ENCODE measurements at regions not wholly inside any gene's neighbourhood (a gene's known extent, or its start where the extent isn't known, plus 50 kb on each side); places are given as distances from the start of the nearest gene placed in this dataset.

DNA sequence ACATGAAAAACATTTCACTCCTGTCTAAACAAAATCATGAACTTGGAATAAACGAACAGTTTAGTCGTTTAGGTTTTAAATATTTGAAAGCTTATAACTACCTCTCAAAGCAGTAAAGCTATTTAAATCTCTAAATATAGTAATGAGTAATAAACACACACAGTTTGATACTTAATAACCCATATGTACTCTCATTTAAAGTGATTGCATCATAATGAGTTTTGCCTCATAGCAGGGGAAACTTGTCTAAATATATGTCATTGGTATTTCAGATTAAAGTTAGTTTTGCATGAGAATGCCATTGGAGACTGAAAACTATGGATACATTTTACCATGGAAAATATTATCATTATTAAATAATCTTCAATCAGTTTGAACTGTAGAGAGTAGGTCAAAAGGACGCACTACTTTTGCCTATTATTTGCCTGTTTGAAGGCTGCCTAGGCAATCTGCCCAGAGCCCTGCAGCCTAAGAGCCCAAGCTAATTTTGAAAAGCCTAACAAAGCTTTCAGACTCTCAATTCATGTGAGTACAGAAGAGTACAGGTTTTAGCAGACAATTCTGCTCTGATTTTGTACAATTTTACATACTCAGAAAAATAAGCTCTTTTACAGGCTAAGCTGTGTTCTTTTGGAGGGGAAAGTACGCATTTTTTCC, 632.8 kb downstream of the HACE1 start:
- Histone ChIP-seq H3K4me3 (no peak overlapping the region), H3K27ac (replicated peaks) (no peak overlapping the region), H3K27me3 (ENCODE audit: low read depth) (no peaks in the 10 kb centered on the region), H3K9me3 (replicated peaks) (peaks cover 12% of the 10 kb centered on the region), H3K36me3 (no peaks in the 10 kb centered on the region), H3K4me1 (no peaks in the 10 kb centered on the region)
- intact Hi-C loops (cut with micrococcal nuclease) = no loop called here
- DNase-seq = no peak
- TF ChIP-seq, protein P1, sequence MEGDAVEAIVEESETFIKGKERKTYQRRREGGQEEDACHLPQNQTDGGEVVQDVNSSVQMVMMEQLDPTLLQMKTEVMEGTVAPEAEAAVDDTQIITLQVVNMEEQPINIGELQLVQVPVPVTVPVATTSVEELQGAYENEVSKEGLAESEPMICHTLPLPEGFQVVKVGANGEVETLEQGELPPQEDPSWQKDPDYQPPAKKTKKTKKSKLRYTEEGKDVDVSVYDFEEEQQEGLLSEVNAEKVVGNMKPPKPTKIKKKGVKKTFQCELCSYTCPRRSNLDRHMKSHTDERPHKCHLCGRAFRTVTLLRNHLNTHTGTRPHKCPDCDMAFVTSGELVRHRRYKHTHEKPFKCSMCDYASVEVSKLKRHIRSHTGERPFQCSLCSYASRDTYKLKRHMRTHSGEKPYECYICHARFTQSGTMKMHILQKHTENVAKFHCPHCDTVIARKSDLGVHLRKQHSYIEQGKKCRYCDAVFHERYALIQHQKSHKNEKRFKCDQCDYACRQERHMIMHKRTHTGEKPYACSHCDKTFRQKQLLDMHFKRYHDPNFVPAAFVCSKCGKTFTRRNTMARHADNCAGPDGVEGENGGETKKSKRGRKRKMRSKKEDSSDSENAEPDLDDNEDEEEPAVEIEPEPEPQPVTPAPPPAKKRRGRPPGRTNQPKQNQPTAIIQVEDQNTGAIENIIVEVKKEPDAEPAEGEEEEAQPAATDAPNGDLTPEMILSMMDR (IDR thresholded peaks at IDR 0.05; ENCODE audit: borderline replicate concordance) = no peak

DNA sequence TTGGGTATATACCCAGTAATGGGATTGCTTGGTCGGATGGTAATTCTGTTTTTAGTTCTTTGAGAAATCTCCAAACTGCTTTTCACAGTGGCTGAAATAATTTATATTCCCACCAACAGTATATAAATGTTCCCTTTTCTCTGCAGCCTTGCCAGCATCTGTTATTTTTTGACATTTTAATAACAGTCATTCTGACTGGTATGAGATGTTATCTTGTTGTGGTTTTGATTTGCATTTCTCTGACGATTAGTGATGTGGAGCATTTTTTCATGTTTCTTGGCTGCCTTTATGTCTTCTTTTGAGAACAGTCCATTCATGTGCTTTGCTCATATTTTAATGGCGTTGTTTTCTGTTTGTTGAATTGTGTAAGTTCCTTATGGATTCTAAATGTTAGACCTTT, 641.6 kb downstream of the HACE1 start:
- peaks cover 5% of the 10 kb centered on the region for H3K9me3 ChIP-seq (replicated peaks)
- TF ChIP-seq, protein P1 (IDR thresholded peaks at IDR 0.05; ENCODE audit: borderline replicate concordance) = no peak
- no peaks in the 10 kb centered on the region for H3K36me3 ChIP-seq
- H3K4me3 ChIP-seq = no peak overlapping the region
- intact Hi-C loops (cut with micrococcal nuclease) = no loop called here
- no peaks in the 10 kb centered on the region for H3K4me1 ChIP-seq
- H3K27me3 ChIP-seq (ENCODE audit: low read depth) = no peaks in the 10 kb centered on the region
- no peak for DNase-seq
- no peak overlapping the region for H3K27ac ChIP-seq (replicated peaks)

GRCh38 chr6:104214901-104215300, 644.8 kb downstream of the HACE1 start:
- intact Hi-C loops (cut with micrococcal nuclease) = no loop called here
- Histone ChIP-seq H3K4me3 (no peak overlapping the region), H3K27me3 (ENCODE audit: low read depth) (no peaks in the 10 kb centered on the region), H3K4me1 (no peaks in the 10 kb centered on the region), H3K9me3 (replicated peaks) (no peaks in the 10 kb centered on the region), H3K36me3 (no peaks in the 10 kb centered on the region), H3K27ac (replicated peaks) (no peak overlapping the region)
- TF ChIP-seq, protein P1 (IDR thresholded peaks at IDR 0.05; ENCODE audit: borderline replicate concordance) = no peak
- DNase-seq = no peak

DNA sequence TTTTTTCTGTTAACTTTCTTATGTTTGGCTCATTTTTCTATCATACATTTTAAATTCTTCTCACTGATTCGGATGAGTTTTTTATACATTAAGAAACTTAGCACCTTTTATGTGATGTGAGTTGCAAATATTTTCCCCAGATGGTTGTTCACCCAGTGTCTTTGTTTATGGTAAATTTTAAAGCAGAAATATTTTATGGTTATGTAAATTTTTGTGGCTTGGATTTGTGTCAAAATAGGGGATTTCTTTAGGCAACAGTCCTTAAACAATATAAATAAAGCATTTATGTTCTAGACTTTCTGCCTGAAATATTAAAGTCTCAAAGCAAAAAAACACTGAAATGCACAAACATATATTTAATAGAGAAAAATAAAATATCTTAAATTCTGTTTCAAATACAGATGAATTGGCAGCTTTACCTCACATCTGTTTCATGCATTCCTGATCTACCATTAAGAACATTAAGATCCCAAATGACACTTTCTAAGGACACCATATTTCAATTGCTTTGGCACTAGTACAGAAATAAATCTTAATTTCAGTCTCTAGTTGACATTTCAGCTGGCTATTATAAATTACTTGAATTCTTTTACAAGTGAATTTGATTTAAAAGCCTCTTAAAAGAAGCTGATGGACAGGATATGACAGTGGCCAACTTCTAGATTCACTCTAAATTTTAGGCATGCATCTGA, 646.6 kb downstream of the HACE1 start:
- TF ChIP-seq, protein P1 (IDR thresholded peaks at IDR 0.05; ENCODE audit: borderline replicate concordance) = no peak
- intact Hi-C loops (cut with micrococcal nuclease) = no loop called here

GRCh38 chr6:104207635-104208034, 652.1 kb downstream of the HACE1 start:
- no peak for DNase-seq
- Histone ChIP-seq H3K27ac (replicated peaks) (no peak overlapping the region), H3K4me3 (no peak overlapping the region), H3K36me3 (no peaks in the 10 kb centered on the region), H3K9me3 (replicated peaks) (peaks cover 16% of the 10 kb centered on the region), H3K4me1 (no peaks in the 10 kb centered on the region), H3K27me3 (ENCODE audit: low read depth) (no peaks in the 10 kb centered on the region)
- TF ChIP-seq, protein P1 (IDR thresholded peaks at IDR 0.05; ENCODE audit: borderline replicate concordance) = no peak
- intact Hi-C loops (cut with micrococcal nuclease) = no loop called here

More for the DNA sequence above, 646.6 kb downstream of the HACE1 start:
- DNase-seq = no peak
- Histone ChIP-seq H3K4me1 (no peaks in the 10 kb centered on the region), H3K36me3 (no peaks in the 10 kb centered on the region), H3K4me3 (no peak overlapping the region), H3K27me3 (ENCODE audit: low read depth) (no peaks in the 10 kb centered on the region), H3K27ac (replicated peaks) (no peak overlapping the region), H3K9me3 (replicated peaks) (no peaks in the 10 kb centered on the region)

Data from left ventricle myocardium inferior (tissue), 1 donor.